ENCODE measurements at regions not wholly inside any gene's neighbourhood (a gene's known extent, or its start where the extent isn't known, plus 50 kb on each side); places are given as distances from the start of the nearest gene placed in this dataset.
A peak's percentile ranks its signal among the peaks of the same experiment; 100 is the strongest.

GRCh38 chr5:15206133-15206532, 293.8 kb upstream of the FBXL7 start:
- no peak for DNase-seq (ENCODE audit: low read depth)

DNA sequence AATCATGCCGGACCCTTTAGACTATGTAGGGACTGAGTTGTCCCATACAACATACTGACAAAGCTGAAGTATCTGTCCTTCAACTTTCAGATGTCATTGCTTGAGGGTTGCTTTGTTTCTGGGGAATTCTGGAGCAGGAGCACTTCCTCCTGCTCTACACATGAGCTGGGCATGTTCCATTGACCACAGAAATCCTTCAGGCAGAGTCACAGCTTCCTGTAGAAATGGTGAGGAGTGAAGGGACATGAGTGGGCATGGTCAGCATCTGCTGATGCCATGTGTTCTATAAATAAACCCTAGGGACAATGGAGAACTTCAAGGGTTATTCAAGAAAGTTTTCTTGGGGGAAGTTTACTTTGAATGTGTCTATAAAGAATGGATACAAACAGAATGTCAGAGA, 296.6 kb upstream of the FBXL7 start:
- DNase-seq (ENCODE audit: low read depth): no peak

DNA sequence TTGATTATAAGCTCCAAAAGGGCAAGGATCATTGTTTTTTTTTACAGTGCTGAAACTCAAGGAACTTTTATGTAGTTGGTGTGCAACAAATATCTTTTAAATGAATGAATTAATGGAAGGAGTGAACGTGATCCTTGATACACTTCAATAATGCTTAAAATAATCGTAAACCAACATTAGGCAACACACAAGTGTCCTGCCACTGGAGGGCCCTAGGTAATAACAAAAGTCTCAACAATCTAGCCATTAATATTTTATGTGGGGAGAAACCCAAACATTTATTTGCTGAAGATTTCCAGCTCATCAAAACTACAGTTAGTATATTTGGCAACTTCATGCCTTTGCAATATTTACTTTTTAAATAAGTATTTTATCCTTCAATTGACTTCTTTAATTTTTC, 309.0 kb upstream of the FBXL7 start:
- DNase-seq (ENCODE audit: low read depth): no peak

DNA sequence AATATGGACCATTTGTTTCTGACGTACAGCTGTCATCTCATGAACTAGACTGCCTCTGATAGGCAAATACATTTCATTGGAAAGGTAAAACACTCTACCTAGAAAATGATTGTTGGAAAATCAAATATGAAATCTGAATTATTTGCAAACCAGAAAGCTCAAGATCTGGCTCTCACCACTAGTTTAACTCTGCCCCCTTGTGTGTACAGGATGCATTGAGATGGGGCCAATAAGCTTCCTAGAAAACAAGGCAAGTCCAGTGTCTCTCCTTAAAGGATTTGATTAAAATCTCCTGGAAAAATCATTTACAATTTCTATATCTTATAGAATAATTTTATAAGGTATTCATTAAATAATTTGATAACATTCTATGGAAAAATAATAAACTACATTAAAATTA, 311.9 kb upstream of the ANKH start:
- DNase-seq (ENCODE audit: low read depth): no peak

GRCh38 chr5:15170173-15170572, 298.6 kb upstream of the ANKH start:
- no peak for DNase-seq (ENCODE audit: low read depth)

DNA sequence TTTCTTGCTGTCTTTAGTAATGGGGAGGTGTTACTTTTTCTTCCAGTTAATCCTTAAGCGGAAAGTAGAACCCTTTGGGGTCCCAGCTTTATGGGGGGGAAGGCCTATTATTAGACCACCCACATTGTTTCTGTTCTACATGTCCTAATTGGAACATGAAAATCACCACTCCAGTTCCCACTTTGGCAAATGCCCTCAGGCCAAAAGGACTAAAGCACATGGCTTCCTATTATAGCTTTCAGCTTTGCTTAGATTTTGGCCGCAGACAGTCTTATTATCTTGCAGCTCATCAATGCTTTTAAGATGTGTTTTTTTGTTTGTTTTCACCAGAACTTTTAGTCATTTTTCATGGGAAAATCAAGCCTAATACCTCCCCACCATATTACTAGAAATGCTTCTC, 296.8 kb upstream of the ANKH start:
- DNase-seq (ENCODE audit: low read depth): no peak

DNA sequence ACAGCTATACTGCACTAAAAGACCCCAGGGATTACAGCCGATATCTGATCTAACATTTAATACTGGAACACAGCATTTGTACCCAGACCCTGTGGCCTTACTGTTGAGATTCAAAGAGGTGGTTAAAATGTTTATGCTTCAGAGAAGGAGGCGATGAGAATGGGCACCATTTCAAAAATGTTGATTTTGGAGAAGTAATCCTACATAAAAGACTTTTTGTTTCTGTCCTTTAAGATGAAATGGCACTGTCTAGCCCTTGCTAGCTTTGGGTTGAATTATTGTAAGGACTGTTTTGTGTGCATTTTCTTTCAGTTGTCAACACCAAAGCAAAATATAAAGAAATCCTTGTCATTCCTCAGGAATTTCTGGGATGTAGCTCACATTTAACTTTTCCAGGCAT, 288.5 kb upstream of the ANKH start:
- DNase-seq (ENCODE audit: low read depth): no peak

GRCh38 chr5:15159606-15160005, 288.0 kb upstream of the ANKH start:
- no peak for DNase-seq (ENCODE audit: low read depth)

- DNase-seq (ENCODE audit: low read depth): no peak
These were observed 270.9 kb upstream of the ANKH start for GRCh38 chr5:15142458-15142857.

DNA sequence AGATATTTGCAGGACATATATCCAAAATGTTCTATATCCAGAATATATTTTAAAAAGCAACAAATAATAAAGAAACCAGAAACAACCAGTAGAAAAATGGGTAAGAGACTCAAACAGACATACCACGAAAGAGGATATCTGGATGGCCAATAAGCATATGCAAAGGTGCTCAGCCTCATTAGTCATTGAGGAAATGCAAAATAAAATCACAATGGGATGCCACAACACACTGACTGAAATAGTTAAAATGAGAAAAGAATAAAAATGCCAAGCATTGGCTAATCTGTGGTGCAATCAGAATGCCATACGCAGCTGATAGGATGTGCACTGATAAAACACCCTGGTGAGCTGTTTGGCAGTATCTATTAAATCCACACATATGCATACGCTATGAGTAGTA, 265.8 kb upstream of the ANKH start:
- DNase-seq (ENCODE audit: low read depth): no peak

- DNase-seq (ENCODE audit: low read depth): no peak
These were observed 264.1 kb upstream of the ANKH start for GRCh38 chr5:15135661-15136060.

DNA sequence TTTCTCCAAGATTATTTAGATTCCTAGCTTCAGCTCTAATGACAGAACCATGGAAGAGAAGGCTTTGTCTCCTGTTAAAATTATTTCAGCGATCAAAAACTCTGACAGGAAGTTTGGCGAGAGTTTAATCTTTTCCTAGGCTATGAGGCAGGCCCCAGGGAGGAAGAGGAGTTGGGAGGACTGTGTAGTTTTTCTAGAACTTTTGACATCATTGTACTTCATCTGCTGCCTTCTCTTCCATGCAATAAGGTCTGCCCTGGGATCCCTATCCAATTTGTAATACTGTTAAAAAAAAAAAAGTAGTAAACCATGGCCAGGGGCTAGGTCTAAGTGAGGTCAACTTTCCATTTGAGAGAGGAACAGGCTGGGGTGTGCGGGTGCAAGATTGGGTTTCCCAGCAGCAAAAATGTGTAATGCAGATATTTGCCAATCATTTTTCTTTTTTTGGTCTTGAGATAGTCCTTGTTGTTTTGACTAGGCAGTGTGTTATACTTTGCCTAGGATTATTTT, 261.9 kb upstream of the ANKH start:
- DNase-seq (ENCODE audit: low read depth): no peak

GRCh38 chr5:15132816-15133405, 261.3 kb upstream of the ANKH start:
- DNase-seq (ENCODE audit: low read depth): no peak

- no peak for DNase-seq (ENCODE audit: low read depth)
These were observed 260.3 kb upstream of the ANKH start for GRCh38 chr5:15131909-15132308.

- no peak for DNase-seq (ENCODE audit: low read depth)
These were observed 253.4 kb upstream of the ANKH start for GRCh38 chr5:15124871-15125568.

- no peak for DNase-seq (ENCODE audit: low read depth)
These were observed 252.9 kb upstream of the ANKH start for GRCh38 chr5:15124461-15124860.

GRCh38 chr5:15117688-15118087, 246.1 kb upstream of the ANKH start:
- no peak for DNase-seq (ENCODE audit: low read depth)

DNA sequence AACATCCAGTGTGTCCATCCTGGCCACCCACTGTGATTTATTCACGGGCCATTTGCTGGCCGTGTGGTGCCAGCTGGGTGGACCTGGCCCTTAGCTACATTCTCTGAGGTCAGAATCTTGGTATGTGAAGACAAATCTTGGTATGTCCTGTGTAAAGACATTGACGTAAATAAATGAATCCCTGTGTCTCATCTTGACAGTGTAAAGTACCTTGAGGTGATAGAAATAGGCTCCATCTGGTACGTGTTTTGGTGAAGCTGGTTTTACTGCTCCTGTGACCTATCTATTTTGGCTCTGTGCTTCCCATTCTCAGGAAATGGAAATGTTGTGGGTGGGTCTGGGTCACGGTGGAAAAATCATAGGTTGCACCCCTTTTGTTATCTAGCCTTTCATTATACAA, 245.4 kb upstream of the ANKH start:
- DNase-seq (ENCODE audit: low read depth): no peak

DNA sequence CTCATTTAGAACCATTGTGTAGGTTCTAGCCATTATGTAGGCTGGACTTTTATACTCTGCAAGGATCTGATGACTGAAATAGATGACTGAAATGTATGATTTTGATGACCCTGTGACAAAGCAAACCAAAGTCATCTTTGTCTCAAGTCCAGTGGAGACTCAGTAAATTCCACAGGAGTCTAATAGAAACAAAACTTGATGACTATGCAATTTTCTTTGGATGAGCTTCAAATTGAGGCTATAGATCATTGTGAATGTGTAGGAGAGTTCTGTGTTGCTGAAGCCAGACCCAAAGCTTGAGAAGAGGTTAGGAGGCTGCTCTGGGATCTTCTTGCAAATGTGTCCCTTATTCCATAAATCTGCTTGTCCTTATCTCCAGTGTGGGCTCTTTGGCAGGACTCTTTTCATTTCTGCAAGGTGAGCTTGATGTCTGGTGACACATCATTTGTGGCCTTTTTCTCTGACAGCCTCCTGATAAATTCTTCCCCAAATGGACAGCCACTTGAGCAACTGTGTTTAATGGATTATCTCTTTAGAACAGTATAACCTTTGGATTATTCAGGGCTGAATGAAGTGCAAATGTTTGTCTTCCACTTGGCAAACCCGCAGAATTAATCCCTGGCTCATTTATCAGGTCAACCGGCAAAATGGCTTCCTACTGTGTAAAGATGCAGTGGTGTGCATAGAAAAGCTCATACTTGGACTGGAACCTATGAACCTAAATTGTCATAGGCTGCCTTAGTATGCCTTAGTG, 235.1 kb upstream of the ANKH start:
- no peak for DNase-seq (ENCODE audit: low read depth)

DNA sequence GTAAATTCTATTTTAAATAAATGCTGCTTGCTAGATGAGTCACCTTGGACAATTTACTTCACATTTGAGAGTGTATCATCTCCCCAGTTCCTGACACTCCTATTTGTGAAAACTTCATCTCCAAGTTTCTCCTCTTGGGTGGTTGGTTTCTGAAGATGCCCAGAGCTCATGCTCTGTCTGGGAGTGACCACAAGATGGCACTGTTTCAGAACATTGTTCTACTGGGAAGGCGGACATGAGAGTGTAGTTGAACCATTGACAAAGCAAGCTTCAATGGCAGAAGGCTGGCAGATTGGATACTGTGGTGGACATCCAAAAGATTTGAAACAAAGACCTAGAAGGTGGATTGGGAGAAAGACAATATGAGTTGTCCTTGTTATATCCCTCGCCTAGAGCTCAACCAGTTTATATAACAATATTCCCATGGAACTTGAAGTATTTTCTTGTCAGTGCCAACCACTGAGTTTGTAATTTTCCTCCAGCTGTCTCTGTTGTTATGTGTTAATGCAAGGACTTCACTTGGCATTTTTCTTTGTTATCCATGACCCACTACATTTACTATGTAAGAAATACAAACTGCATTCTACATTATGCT, 234.3 kb upstream of the ANKH start:
- peak; percentile 22 for DNase-seq (ENCODE audit: low read depth)

DNA sequence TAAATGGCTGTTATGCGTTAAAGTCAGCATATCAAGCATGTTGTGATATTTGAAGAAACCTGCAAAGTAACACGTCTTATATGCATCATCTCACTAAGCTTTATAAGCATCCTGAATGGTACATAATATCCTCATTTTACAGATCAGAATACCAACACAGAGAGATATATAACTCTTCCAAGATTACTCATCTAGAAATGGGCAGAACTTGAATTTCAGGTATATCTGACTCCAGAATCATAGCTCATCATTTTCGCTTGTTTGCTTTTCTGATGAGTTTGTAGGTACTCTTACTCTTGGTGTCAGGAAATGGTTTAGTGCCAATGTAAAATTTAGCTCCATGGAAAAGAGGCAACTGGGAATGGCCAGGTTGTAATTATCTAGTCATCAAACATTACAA, 232.3 kb upstream of the ANKH start:
- DNase-seq (ENCODE audit: low read depth): no peak

DNA sequence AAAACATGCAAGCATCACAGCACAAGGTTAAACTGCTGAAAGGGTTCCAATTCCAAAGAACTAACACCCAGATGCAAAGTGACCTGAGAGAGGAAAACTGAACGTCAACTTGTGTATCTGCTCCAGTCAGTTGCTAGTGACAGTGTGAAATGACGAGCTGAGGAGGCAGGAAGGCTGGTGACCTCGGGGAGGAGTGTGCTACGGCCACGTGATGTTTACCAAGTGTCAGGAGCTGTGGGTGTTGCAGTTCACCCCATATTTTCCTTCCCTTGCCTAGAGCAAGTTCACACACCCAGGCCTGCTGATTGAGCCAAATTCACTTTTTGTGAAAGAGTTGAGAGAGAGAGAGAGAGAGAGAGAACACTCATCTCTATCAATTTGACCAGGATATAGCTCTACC, 231.6 kb upstream of the ANKH start:
- no peak for DNase-seq (ENCODE audit: low read depth)

DNA sequence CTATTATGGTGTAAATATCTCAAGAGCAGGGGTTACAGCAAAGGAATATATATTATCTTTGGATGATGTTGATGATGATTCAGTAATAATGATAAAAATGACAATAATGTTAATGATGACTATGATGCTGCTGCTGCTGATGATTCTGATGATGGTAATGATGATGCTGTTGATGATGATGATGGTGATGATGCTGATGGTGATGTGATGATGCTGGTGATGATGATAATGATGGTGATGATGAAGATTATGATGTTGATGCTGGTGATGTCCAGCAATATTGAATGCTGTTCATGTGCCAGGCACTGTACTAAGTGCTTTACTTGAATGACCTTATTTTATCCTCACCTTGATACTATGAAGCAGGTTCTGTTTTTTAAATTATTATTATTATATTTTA, 226.0 kb upstream of the ANKH start:
- no peak for DNase-seq (ENCODE audit: low read depth)
